ENCODE measurements at regions not wholly inside any gene's neighbourhood (a gene's known extent, or its start where the extent isn't known, plus 50 kb on each side); places are given as distances from the start of the nearest gene placed in this dataset.

- no TSS peak for BruUV-seq (replicated peaks)
- CTCF ChIA-PET: no interaction called here
- TF ChIP-seq FOS (IDR thresholded peaks at IDR 0.05; ENCODE audit: borderline replicate concordance, insufficient read depth, low read length): no peak
- no peak for TF ChIP-seq GATA2 (IDR thresholded peaks at IDR 0.05; ENCODE audit: insufficient read depth, insufficient read length, low read depth, low read length)
- TF ChIP-seq POLR2A (IDR thresholded peaks at IDR 0.05; ENCODE audit: low read depth, low read length): no peak
- TF ChIP-seq MYC (IDR thresholded peaks at IDR 0.05; ENCODE audit: low read depth, low read length): no peak
- TF ChIP-seq JUN (IDR thresholded peaks at IDR 0.05; ENCODE audit: borderline replicate concordance, insufficient read depth, insufficient read length, low read depth): no peak
- TF ChIP-seq EZH2 (IDR thresholded peaks at IDR 0.05; ENCODE audit: borderline replicate concordance, low read depth, low read length, severe bottlenecking): no peak
- no peak for TF ChIP-seq CTCF (IDR thresholded peaks at IDR 0.05; ENCODE audit: extremely low read depth in 1 of 2, insufficient read depth in 1 of 2, low read depth in 1 of 2, low read length in 2 of 2)
- no peak for TF ChIP-seq MAX (IDR thresholded peaks at IDR 0.05; ENCODE audit: insufficient read depth, insufficient read length)
- TF ChIP-seq POLR2AphosphoS5 (IDR thresholded peaks at IDR 0.05; ENCODE audit: insufficient read depth, low read depth, low read length): no peak
Measured at GRCh38 chr1:232501854-232502253, 128.1 kb downstream of the SIPA1L2 start.

More at GRCh38 chr1:232501854-232502253, 128.1 kb downstream of the SIPA1L2 start:
- H3K4me1 ChIP-seq (ENCODE audit: control insufficient read depth, extremely low read depth, insufficient read depth, low read length): no peaks in the 10 kb centered on the region
- no peak overlapping the region for H3K9ac ChIP-seq (replicated peaks; ENCODE audit: extremely low read depth, insufficient read depth, low read length)
- dilution Hi-C loops (cut with MboI; ENCODE audit: extremely low pct_ligation_motif_present, low sequenced_read_pairs): no loop called here
- H3K79me2 ChIP-seq (ENCODE audit: control insufficient read depth, insufficient read depth, low read length): no peaks in the 10 kb centered on the region
- H3K4me2 ChIP-seq (ENCODE audit: insufficient read depth, low read length): no peak overlapping the region
- no peaks in the 10 kb centered on the region for H3K9me3 ChIP-seq (replicated peaks; ENCODE audit: control insufficient read depth, insufficient read depth, low read length)
- FAIRE-seq (no peak), DNase-seq (ENCODE audit: low read depth, low spot score) (no peak)
- H3K4me3 ChIP-seq (replicated peaks in 1 of 3; ENCODE audit: insufficient read depth in 1 of 3, low read depth in 1 of 3, low read length in 3 of 3): no peak overlapping the region
- H4K20me1 ChIP-seq (replicated peaks; ENCODE audit: control insufficient read depth, extremely low read depth, insufficient read depth, low read length): no peaks in the 10 kb centered on the region
- no peak overlapping the region for H3K27ac ChIP-seq (ENCODE audit: insufficient read depth, low read depth, low read length)
- H3K36me3 ChIP-seq (ENCODE audit: control insufficient read depth in 2 of 2, extremely low read depth in 1 of 2, insufficient read depth in 2 of 2, low read length in 2 of 2): no peaks in the 10 kb centered on the region
- POLR2A ChIA-PET: no interaction called here
- no peaks in the 10 kb centered on the region for H3K27me3 ChIP-seq (ENCODE audit: control insufficient read depth in 2 of 2, insufficient read depth in 2 of 2, low read length in 2 of 2)
- intact Hi-C loops (cut with micrococcal nuclease): no loop called here
- no peaks in the 10 kb centered on the region for H3K9me1 ChIP-seq (replicated peaks; ENCODE audit: control insufficient read depth, extremely low read depth, insufficient read depth, low read length)
- H2AFZ ChIP-seq (ENCODE audit: low read depth, low read length): no peak overlapping the region

All from endothelial cell of umbilical vein (primary cell).